A549 (cell line): ENCODE measurements at regions not wholly inside any gene's neighbourhood (a gene's known extent, or its start where the extent isn't known, plus 50 kb on each side); places are given as distances from the start of the nearest gene placed in this dataset.

Experiments used
- CBX8 ChIP-seq: fragments of 200-600 bp; sonication (generic); IDR thresholded peaks from 2 replicates; pipeline ENCODE4 v1.6.1; 2016
- CEBPB ChIP-seq, 2 experiments: fragments of >200 bp in 1 of 2; sonication (Bioruptor Twin) in 1 of 2; formaldehyde crosslinking in 1 of 2; IDR thresholded peaks; 2 replicates each; pipeline ENCODE4 v1.6.1; 2012 to 2016
- CTCF ChIP-seq: fragments of >200 bp; sonication (Bioruptor Twin); formaldehyde crosslinking; IDR thresholded peaks from 3 replicates; pipeline ENCODE4 v1.5.1; 2016
- ESRRA ChIP-seq: fragments of 150-350 bp; IDR thresholded peaks from 2 replicates; pipeline ENCODE4 v1.6.1; 2014; ENCODE audit warnings: mild to moderate bottlenecking, low read length, borderline replicate concordance
- HMGXB4 ChIP-seq: fragments of 250-450 bp; sonication (Bioruptor Pico); IDR thresholded peaks from 2 replicates; pipeline ENCODE4 v1.5.0; 2021; ENCODE audit warnings: mild to moderate bottlenecking, moderate library complexity, borderline replicate concordance
- JUN ChIP-seq, 2 experiments: fragments of >200 bp; sonication (Bioruptor Twin); formaldehyde crosslinking; IDR thresholded peaks; 2 replicates in 1 of 2; 3 replicates in 1 of 2; pipeline ENCODE4 v1.6.1; 2016 to 2017
- POLR2A ChIP-seq: IDR thresholded peaks from 2 replicates; pipeline ENCODE4 v1.6.1; 2012; ENCODE audit warnings: mild to moderate bottlenecking, low read length
- REST ChIP-seq: fragments of 200-600 bp; sonication (generic); IDR thresholded peaks from 2 replicates; pipeline ENCODE4 v1.6.1; 2016; ENCODE audit warnings: antibody characterized with exemption, mild to moderate bottlenecking, moderate library complexity
- SMC3 ChIP-seq: fragments of >200 bp; sonication (Bioruptor Twin); formaldehyde crosslinking; IDR thresholded peaks from 3 replicates; pipeline ENCODE4 v1.6.1; 2018; ENCODE audit warnings: inconsistent platforms
- USF2 ChIP-seq: fragments of 450-650 bp; IDR thresholded peaks from 2 replicates; pipeline ENCODE4 v1.6.1; 2014; ENCODE audit warnings: antibody characterized with exemption
- ZC3H11A ChIP-seq: fragments of 450-650 bp; IDR thresholded peaks from 2 replicates; pipeline ENCODE4 v1.6.1; 2014; ENCODE audit warnings: antibody characterized with exemption, mild to moderate bottlenecking
- ZFP36 ChIP-seq: fragments of 450-650 bp; IDR thresholded peaks from 2 replicates; pipeline ENCODE4 v1.6.1; 2014; ENCODE audit warnings: borderline replicate concordance; ENCODE audit not compliant: partially characterized antibody

GRCh38 chr7:15795393-15795792 is 108.9 kb upstream of the MEOX2 start:
- TF ChIP-seq CEBPB (IDR thresholded peaks at IDR 0.05) (no peak), POLR2A (no peak), CTCF (no peak), ESRRA (no peak), CBX8 (no peak), JUN (IDR thresholded peaks at IDR 0.05) (no peak), ZC3H11A (no peak), REST (no peak), ZFP36 (no peak), SMC3 (no peak), USF2 (no peak), HMGXB4 (CRISPR knock-in tag) (no peak)
